Activated naive CD8-positive, alpha-beta T cell treated with anti-CD3 and anti-CD28 coated beads, Interleukin-2, amount 50 U/mL, for 24 hours (primary cell): ENCODE measurements at regions not wholly inside any gene's neighbourhood (a gene's known extent, or its start where the extent isn't known, plus 50 kb on each side); places are given as distances from the start of the nearest gene placed in this dataset.

Experiments used
- ATAC-seq: fragments of 150-1000 bp; cut with Tn5 transposase; one replicate; pipeline ENCODE4 v1.10.0; 2021
- DNase-seq: peaks from one replicate; pipeline ENCODE4 v3.0.0; 2021
- H3K27ac Mint-ChIP-seq: one replicate; pipeline ENCODE4 v1.8.0; 2021; ENCODE audit warnings: mild to moderate bottlenecking, mixed read lengths
- H3K27me3 Mint-ChIP-seq: one replicate; pipeline ENCODE4 v1.8.0; 2021; ENCODE audit warnings: mixed read lengths
- H3K36me3 Mint-ChIP-seq: one replicate; pipeline ENCODE4 v1.8.0; 2021; ENCODE audit warnings: low read depth, mixed read lengths
- H3K4me1 Mint-ChIP-seq: one replicate; pipeline ENCODE4 v1.8.0; 2021; ENCODE audit warnings: mixed read lengths
- H3K4me3 Mint-ChIP-seq: one replicate; pipeline ENCODE4 v1.8.0; 2021; ENCODE audit warnings: mild to moderate bottlenecking, moderate library complexity, mixed read lengths
- H3K9me3 Mint-ChIP-seq: one replicate; pipeline ENCODE4 v1.8.0; 2021; ENCODE audit warnings: mixed read lengths

DNA sequence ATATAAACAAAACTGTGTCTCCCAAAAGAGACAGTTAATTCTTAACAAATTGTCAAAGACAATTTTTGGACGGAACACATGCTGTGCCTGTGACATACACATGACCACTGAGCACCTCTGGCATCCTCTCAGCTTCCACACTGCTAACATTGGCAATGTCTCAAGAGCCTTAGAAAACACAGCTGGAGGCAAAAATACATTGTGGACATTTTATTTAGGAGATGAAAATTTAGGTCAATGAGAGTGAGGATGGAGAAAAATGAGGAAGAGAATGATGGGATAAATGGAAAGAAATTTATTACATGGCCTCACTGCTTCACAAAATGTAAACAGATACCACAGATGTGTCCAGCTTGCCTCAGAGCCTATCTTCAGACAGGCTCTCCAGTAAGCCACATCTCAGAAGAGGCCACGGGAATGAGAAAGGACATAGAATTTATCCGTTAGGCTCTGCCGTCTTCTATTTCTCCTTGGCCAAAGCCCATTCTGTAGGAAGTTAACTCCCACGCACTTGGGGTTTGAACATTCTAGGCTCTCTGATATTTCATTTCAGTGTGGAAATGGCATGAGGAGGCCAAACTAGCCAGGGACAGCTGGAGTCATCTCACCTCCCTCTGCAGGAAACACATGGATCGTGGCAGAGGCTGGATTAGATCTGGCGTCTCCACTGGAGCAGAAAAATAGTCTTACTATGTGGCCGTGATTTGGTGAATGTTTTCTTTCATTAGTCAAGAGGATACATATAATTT is 519.4 kb upstream of the DSEL start:
- Mint-ChIP-seq H3K9me3 (no peaks in the 10 kb centered on the region), H3K4me1 (no peaks in the 10 kb centered on the region), H3K27me3 (no peaks in the 10 kb centered on the region), H3K36me3 (no peaks in the 10 kb centered on the region), H3K4me3 (no peak overlapping the region), H3K27ac (no peak overlapping the region)
- DNase-seq = no peak
- no peak for ATAC-seq

DNA sequence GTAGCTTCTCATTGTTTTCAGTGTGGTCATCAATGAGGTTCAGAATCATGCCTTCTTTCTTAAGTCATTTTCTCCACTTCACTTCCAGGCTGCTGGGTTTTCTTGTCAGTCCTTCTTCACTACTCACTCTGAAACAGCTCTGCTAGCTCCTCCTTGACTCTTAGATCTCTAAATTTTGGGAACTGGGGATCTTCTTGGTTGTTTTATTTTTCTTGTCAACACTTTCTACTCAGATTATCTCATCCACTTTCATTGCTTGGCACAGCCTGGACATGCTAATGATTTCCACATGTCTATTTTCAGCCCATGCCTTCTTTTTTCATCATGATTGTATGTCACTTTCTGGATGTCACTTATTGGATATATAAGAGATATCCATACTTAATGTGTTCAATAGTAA is 517.8 kb upstream of the DSEL start:
- no peak overlapping the region for H3K4me3 Mint-ChIP-seq
- H3K9me3 Mint-ChIP-seq = no peaks in the 10 kb centered on the region
- DNase-seq = no peak
- no peak overlapping the region for H3K27ac Mint-ChIP-seq
- H3K36me3 Mint-ChIP-seq = no peaks in the 10 kb centered on the region
- ATAC-seq = no peak
- no peaks in the 10 kb centered on the region for H3K4me1 Mint-ChIP-seq
- H3K27me3 Mint-ChIP-seq = no peaks in the 10 kb centered on the region

DNA sequence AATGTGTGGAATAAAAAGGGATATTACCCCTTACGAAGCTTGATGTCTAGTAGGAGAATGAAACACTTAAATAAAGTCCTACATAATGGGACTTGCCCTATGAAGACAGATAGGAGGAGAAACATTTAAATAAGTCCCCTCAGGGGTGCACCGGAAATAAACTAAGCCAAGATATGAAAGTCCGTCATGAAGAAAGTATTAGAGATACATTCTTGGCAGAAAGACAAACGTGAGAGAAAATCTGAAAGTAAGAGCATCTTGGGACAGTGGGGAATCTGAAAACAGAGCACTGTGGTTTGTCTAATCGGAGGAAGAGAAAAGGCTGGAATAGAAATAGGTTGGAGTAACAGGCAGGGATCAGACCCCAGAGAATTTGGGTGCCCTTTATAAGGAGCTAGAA is 516.9 kb upstream of the DSEL start:
- Mint-ChIP-seq H3K4me3 (no peak overlapping the region), H3K27ac (no peak overlapping the region), H3K27me3 (no peaks in the 10 kb centered on the region), H3K36me3 (no peaks in the 10 kb centered on the region), H3K9me3 (no peaks in the 10 kb centered on the region), H3K4me1 (no peaks in the 10 kb centered on the region)
- no peak for ATAC-seq
- DNase-seq = no peak

DNA sequence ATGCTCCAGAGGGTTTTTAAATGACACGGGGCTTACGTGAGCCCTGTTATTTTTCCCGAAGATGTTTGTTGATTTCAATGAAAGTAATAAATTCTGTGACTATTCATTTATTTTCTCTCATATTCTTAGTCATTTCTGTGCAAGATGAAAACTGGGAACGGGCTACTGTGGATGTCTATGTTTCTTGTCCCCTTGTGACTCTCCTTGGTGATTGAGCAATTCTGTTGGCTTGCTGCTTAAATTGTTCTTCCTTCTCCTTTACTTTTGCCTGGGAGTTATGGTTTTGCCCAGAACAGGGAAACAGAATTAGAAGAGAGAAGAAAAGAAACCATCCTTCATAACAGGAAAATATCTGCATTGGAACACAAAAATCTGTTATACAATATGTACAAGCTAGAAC is 508.2 kb upstream of the DSEL start:
- H3K27me3 Mint-ChIP-seq = peaks cover 2% of the 10 kb centered on the region
- no peaks in the 10 kb centered on the region for H3K9me3 Mint-ChIP-seq
- no peak for DNase-seq
- no peak overlapping the region for H3K4me3 Mint-ChIP-seq
- H3K27ac Mint-ChIP-seq = no peak overlapping the region
- no peaks in the 10 kb centered on the region for H3K4me1 Mint-ChIP-seq
- no peaks in the 10 kb centered on the region for H3K36me3 Mint-ChIP-seq
- ATAC-seq = no peak

DNA sequence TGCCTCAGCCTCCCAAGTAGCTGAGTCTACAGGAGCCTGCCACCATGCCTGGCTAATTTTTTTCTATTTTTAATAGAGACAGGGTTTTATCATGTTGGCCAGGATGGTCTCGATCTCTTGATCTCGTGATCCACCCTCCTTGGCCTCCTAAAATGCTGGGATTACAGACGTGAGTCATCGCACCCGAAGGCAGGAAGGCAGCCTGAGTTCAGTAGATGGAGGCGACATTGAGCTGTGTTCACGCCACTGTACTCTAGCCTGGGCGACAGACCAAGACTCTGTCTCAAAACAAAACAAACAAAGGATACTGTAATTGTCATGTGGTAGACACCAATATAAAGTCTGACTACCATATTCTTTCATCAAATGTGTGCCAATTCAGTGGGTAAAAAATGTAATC is 500.9 kb upstream of the DSEL start:
- ATAC-seq (no peak), DNase-seq (no peak)
- Mint-ChIP-seq H3K9me3 (no peaks in the 10 kb centered on the region), H3K27ac (no peak overlapping the region), H3K4me3 (no peak overlapping the region), H3K4me1 (no peaks in the 10 kb centered on the region), H3K36me3 (no peaks in the 10 kb centered on the region), H3K27me3 (peaks cover 2% of the 10 kb centered on the region)

DNA sequence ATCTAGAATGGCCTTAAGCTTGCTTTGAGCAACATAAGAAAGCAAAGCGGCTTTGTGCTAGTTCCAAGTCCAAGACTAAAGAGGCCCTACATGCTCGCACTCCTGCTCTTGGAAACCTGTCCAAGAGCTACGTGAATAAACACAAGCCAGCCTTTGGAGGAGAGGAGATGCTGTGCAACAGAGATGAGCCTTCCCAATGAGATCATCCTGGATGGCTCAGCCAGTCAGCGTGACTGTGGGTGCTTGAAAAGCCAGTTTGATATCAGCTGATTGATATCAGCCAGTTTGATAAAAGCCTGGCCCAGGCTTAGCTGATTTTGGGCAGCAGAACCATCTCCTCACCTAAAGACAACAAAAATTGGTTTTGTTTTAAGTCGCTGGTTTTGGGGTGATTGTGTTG is 481.0 kb upstream of the DSEL start:
- ATAC-seq (no peak), DNase-seq (no peak)
- Mint-ChIP-seq H3K4me3 (no peak overlapping the region), H3K4me1 (no peaks in the 10 kb centered on the region), H3K36me3 (no peaks in the 10 kb centered on the region), H3K27me3 (no peaks in the 10 kb centered on the region), H3K27ac (no peak overlapping the region), H3K9me3 (no peaks in the 10 kb centered on the region)

DNA sequence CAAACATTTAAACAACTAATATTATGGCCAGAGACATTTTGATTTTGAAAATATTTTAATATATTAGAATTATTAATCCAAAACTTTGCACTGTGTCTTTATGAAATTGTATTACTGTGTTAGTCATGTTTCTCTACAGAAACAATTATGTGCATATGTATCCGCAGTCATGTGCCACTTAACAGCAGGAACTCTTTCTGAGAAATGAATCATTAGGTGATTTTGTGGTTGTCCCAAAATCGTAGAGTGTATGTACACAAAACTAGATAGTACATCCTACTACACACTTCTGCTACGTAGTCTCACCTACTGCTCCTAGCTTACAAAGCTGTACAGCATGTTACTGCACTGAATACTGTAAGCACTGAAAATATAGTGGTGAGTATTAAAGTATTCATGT is 479.2 kb upstream of the DSEL start:
- no peak for DNase-seq
- H3K4me3 Mint-ChIP-seq = no peak overlapping the region
- no peaks in the 10 kb centered on the region for H3K9me3 Mint-ChIP-seq
- no peaks in the 10 kb centered on the region for H3K36me3 Mint-ChIP-seq
- no peaks in the 10 kb centered on the region for H3K4me1 Mint-ChIP-seq
- H3K27me3 Mint-ChIP-seq = no peaks in the 10 kb centered on the region
- no peak overlapping the region for H3K27ac Mint-ChIP-seq
- ATAC-seq = no peak

DNA sequence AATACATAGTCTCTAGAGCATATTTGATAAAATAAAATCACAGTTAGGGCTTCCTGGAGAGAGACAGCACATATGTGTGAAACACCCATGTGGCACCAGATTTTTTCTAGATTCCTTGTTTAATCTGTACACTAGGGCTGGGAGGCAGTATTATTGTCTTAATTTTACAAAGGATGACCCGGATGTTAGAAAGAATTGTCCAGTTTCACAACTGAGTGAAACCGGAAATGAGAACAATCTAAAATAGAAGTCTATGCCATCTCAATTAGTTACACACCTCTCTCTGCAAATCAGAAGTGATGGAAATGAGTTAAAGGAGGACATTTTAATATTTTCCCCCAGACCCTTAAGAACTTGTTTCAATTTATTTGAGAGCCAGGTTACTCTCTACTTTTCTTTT is 463.7 kb upstream of the DSEL start:
- DNase-seq (no peak), ATAC-seq (no peak)
- no peaks in the 10 kb centered on the region for H3K9me3 Mint-ChIP-seq
- H3K4me3 Mint-ChIP-seq = no peak overlapping the region
- no peaks in the 10 kb centered on the region for H3K4me1 Mint-ChIP-seq
- no peaks in the 10 kb centered on the region for H3K27me3 Mint-ChIP-seq
- H3K27ac Mint-ChIP-seq = no peak overlapping the region
- H3K36me3 Mint-ChIP-seq = no peaks in the 10 kb centered on the region

DNA sequence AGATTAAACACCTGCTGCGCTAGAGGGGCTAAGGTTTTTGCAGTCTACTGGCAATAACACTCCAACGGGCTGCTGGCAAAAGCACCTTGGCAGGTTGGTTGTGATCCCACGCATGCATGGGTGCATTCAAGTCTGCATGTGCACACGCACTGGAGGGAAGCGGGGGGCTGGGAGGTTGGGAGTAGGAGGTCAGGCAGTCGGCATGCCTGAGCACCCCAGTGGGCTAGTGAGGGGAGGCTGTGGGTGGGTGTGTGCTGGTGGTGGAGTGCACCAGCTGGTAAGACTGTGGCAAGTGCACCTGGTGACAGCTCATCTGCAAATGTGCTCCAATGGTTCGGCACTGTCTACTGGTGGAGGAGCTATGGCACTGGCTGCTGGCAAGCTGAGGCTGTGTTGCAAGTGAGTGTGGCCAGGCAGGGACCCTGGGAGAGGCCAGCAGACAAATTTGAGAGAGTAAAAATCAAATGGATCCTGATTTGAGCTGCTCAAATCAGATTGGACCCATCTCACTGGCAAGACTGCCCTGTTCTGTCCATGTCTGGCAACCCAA is 460.6 kb upstream of the DSEL start:
- H3K9me3 Mint-ChIP-seq = no peaks in the 10 kb centered on the region

DNA sequence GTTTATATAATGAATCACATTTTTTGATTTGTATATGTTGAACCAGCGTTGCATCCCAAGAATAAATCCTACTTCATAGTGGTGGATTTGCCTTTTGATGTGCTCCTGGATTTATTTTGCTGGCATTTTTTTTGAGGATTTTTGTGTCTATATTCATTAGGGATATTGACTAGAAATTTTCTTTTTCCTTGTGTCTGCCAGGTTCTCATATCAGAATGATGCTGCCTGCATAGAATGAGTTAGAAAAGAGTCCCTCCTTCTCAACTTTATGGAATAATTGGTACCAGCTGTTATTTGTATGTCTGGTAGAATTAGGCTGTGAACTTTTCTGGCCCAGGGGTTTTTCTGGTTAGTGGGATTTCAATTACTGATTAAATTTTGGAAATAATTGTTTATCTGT is 457.4 kb upstream of the DSEL start:
- Mint-ChIP-seq H3K4me3 (no peak overlapping the region), H3K4me1 (no peaks in the 10 kb centered on the region), H3K36me3 (no peaks in the 10 kb centered on the region), H3K27me3 (no peaks in the 10 kb centered on the region), H3K27ac (no peak overlapping the region), H3K9me3 (no peaks in the 10 kb centered on the region)
- ATAC-seq = no peak
- no peak for DNase-seq

More for the DNA sequence above, 460.6 kb upstream of the DSEL start:
- H3K27me3 Mint-ChIP-seq = no peaks in the 10 kb centered on the region
- H3K36me3 Mint-ChIP-seq = no peaks in the 10 kb centered on the region
- H3K4me1 Mint-ChIP-seq = no peaks in the 10 kb centered on the region
- H3K27ac Mint-ChIP-seq = no peak overlapping the region
- DNase-seq (no peak), ATAC-seq (no peak)
- no peak overlapping the region for H3K4me3 Mint-ChIP-seq

DNA sequence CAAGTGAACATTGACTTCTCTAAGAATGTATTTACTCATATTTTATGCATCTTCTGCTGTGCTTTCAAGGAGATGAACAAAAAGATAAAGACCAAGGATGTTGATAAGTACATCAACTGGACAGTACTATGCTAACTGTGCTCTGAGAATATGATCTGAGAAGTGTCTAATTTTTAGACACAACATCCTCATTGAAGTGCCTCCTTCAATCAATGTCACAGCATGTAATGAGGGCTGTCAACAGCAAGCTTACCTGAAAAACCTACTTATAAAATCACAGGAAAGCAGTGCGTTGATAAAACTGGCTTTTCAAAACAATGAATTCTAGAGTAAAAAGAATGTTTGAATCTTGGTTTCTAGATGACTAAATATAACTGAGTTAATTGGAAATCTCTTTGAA is 452.9 kb upstream of the DSEL start:
- Mint-ChIP-seq H3K27ac (no peak overlapping the region), H3K4me3 (no peak overlapping the region), H3K36me3 (no peaks in the 10 kb centered on the region), H3K9me3 (no peaks in the 10 kb centered on the region), H3K27me3 (no peaks in the 10 kb centered on the region), H3K4me1 (no peaks in the 10 kb centered on the region)
- no peak for ATAC-seq
- DNase-seq = no peak

DNA sequence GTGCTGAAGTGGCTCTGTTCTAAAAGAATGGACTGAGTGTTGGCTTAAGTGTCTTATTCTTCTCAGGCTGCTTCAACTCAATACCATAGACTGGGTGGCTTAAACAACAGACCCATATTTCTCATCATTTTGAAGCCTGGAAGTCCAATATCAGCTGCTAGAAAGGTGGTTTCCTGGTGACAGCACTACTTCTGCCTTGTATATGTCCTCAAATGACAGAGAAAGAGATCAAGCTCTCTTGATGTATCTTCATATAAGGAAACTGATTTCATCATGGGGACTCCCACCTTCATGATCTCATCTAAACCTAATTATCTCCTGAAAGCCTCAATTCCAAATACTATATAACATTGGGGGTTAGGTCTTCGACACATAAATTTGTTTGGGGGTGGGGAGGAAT is 449.7 kb upstream of the DSEL start:
- no peaks in the 10 kb centered on the region for H3K4me1 Mint-ChIP-seq
- H3K27ac Mint-ChIP-seq = no peak overlapping the region
- DNase-seq (no peak), ATAC-seq (no peak)
- no peaks in the 10 kb centered on the region for H3K9me3 Mint-ChIP-seq
- H3K4me3 Mint-ChIP-seq = no peak overlapping the region
- H3K27me3 Mint-ChIP-seq = no peaks in the 10 kb centered on the region
- no peaks in the 10 kb centered on the region for H3K36me3 Mint-ChIP-seq

DNA sequence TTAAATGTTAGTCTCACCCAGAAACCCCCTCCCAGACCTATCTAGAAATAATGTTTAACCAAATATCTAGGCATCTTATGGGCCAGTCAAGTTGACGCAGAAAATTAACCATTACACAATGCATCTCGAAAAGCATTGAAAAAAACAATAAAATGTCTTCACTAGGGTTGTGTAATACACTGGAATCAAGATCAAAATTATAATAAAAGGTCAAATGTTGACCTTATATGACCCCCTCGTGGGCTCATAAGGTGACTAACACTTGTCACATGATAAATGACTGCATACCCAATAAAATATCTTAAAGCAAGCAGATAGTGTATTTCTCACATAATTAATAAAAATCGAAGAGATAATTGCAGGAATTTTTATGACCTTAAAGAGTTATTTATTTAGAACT is 447.9 kb upstream of the DSEL start:
- Mint-ChIP-seq H3K36me3 (no peaks in the 10 kb centered on the region), H3K4me3 (no peak overlapping the region), H3K4me1 (no peaks in the 10 kb centered on the region), H3K9me3 (no peaks in the 10 kb centered on the region), H3K27ac (no peak overlapping the region), H3K27me3 (no peaks in the 10 kb centered on the region)
- ATAC-seq = no peak
- no peak for DNase-seq

DNA sequence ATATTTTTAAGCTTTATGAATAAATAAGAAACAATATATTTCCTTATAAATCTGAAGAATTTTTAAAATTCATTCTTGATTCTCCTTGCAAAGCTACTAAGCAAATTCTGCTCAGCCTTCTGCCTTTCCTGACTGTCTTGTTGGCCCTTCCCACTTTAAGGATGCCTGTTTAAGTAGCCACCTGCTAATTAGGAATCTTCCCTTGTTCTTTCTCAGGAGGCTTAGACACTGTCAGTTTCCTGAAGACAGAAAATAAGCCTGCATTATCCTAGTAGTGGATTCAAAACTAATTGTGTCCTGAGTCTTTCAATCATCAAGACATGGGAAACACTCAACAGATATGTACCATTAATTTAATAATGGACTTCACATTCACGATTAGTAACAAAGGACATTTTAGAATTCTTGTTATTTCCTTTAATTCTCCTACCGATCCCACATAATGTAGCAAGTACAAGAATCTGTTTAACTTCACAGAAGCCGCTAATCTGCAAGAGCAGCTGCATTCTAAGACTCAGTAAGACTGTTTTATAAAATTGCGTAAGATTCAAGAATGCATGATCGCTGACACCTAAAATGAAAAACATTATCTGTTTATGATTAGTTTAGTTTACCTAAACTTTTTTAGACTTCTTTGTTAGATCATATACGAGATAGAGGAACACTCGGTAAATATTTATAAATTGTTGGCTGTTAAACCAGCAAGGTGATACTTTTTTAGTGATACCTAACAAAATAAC is 445.4 kb upstream of the DSEL start:
- no peak for ATAC-seq
- Mint-ChIP-seq H3K4me3 (no peak overlapping the region), H3K27me3 (no peaks in the 10 kb centered on the region)

DNA sequence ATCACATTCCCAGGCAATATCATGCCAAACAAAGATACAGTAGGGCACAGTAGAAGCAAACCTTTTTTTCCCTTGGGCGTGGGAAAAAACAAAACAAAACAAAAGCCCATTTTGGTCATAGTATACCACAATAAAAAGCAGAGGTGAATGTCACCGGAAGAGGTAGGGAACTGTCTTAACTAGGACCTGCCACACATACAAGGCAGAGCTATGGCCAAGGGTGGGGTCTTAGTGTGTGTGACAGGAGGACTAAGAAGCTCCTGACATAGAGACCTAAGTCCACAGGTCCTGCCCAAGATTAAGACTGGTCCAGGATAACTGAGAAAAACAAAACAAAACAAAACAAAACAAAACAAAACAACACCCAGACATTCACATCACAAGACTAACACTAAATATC is 441.2 kb upstream of the DSEL start:
- no peaks in the 10 kb centered on the region for H3K27me3 Mint-ChIP-seq
- ATAC-seq = no peak
- no peaks in the 10 kb centered on the region for H3K36me3 Mint-ChIP-seq
- no peak for DNase-seq
- H3K4me1 Mint-ChIP-seq = no peaks in the 10 kb centered on the region
- H3K9me3 Mint-ChIP-seq = no peaks in the 10 kb centered on the region
- H3K4me3 Mint-ChIP-seq = no peak overlapping the region
- H3K27ac Mint-ChIP-seq = no peak overlapping the region

More for the DNA sequence above, 445.4 kb upstream of the DSEL start:
- Mint-ChIP-seq H3K4me1 (no peaks in the 10 kb centered on the region), H3K27ac (no peak overlapping the region), H3K36me3 (no peaks in the 10 kb centered on the region), H3K9me3 (no peaks in the 10 kb centered on the region)
- DNase-seq = no peak
